DOHH2 (cell line): ENCODE measurements at regions not wholly inside any gene's neighbourhood (a gene's known extent, or its start where the extent isn't known, plus 50 kb on each side); places are given as distances from the start of the nearest gene placed in this dataset.

Experiments
- H3F3A ChIP-seq: fragments of 200-600 bp; sonication (generic), shearing (Covaris generic); 2 replicates; pipeline ENCODE4 v1.6.0; 2016; ENCODE audit warnings: antibody characterized with exemption, mild to moderate bottlenecking; ENCODE audit not compliant: control insufficient read depth, insufficient read depth
- H3K27ac ChIP-seq: fragments of 200-600 bp; sonication (generic); 2 replicates; pipeline ENCODE4 v1.5.1; 2014; ENCODE audit warnings: low read depth, mild to moderate bottlenecking, low read length, moderate library complexity
- H3K27me3 ChIP-seq: fragments of 200-600 bp; sonication (generic); 2 replicates; pipeline ENCODE4 v1.6.1; 2014; ENCODE audit warnings: mild to moderate bottlenecking, low read length, mixed read lengths; ENCODE audit not compliant: control insufficient read depth
- H3K36me3 ChIP-seq: fragments of 200-600 bp; sonication (generic); 2 replicates; pipeline ENCODE4 v1.6.1; 2014; ENCODE audit warnings: mild to moderate bottlenecking, low read length, moderate library complexity, mixed read lengths; ENCODE audit not compliant: control insufficient read depth
- H3K4me1 ChIP-seq: fragments of 200-600 bp; sonication (generic); 2 replicates; pipeline ENCODE4 v1.6.1; 2014; ENCODE audit warnings: mild to moderate bottlenecking, low read length, mixed read lengths; ENCODE audit not compliant: control insufficient read depth
- H3K4me2 ChIP-seq: fragments of 200-600 bp; sonication (generic); 2 replicates; pipeline ENCODE4 v1.6.0; 2014; ENCODE audit warnings: mild to moderate bottlenecking, low read length, moderate library complexity
- H3K4me3 ChIP-seq: fragments of 200-600 bp; sonication (generic); 2 replicates; pipeline ENCODE4 v1.5.1; 2014; ENCODE audit warnings: mild to moderate bottlenecking, low read length, mixed read lengths
- H3K79me2 ChIP-seq: fragments of 200-600 bp; sonication (generic); 2 replicates; pipeline ENCODE4 v1.6.1; 2014; ENCODE audit warnings: mild to moderate bottlenecking, low read length, mixed read lengths; ENCODE audit not compliant: control insufficient read depth
- H3K9me2 ChIP-seq: fragments of 200-600 bp; sonication (generic); replicated peaks from 2 replicates; pipeline ENCODE4 v1.6.1; 2014; ENCODE audit warnings: mild to moderate bottlenecking, low read length, mixed read lengths; ENCODE audit not compliant: control insufficient read depth
- H3K9me3 ChIP-seq: fragments of 200-600 bp; sonication (generic); 2 replicates; pipeline ENCODE4 v1.6.1; 2014; ENCODE audit warnings: antibody characterized with exemption, low read length, mixed read lengths; ENCODE audit not compliant: control insufficient read depth, insufficient read depth
- H4K20me1 ChIP-seq: fragments of 200-600 bp; sonication (generic); 2 replicates; pipeline ENCODE4 v1.6.0; 2014; ENCODE audit warnings: low read depth, mild to moderate bottlenecking, antibody characterized with exemption, low read length, moderate library complexity; ENCODE audit not compliant: control insufficient read depth, insufficient read depth
- CTCF ChIP-seq: fragments of 200-600 bp; sonication (generic); IDR thresholded peaks from one replicate; pipeline ENCODE4 v1.5.1; 2014; ENCODE audit warnings: antibody characterized with exemption, mild to moderate bottlenecking, low read depth, low read length; ENCODE audit not compliant: poor library complexity, severe bottlenecking
- EZH2phosphoT487 ChIP-seq: fragments of 200-600 bp; sonication (generic); IDR thresholded peaks from 2 replicates; pipeline ENCODE4 v1.6.1; 2017; ENCODE audit warnings: borderline replicate concordance, mild to moderate bottlenecking, antibody characterized with exemption, low read length, moderate library complexity, mixed read lengths

- peak overlapping the region; percentile 60 for H3K27ac ChIP-seq
Measured at GRCh38 chr13:44140888-44141724, 232.5 kb upstream of the SERP2 start.

GRCh38 chr13:44141725-44142539, 231.7 kb upstream of the SERP2 start:
- Histone ChIP-seq H3K9me2 (no peaks in the 10 kb centered on the region), H3K27me3 (no peaks in the 10 kb centered on the region), H3K79me2 (peaks cover 9% of the 10 kb centered on the region), H3K4me2 (peak overlapping the region; percentile 92), H3K27ac (peak overlapping the region; percentile 60), H4K20me1 (no peaks in the 10 kb centered on the region), H3K36me3 (peaks cover 5% of the 10 kb centered on the region), H3F3A (no peaks in the 10 kb centered on the region), H3K9me3 (no peaks in the 10 kb centered on the region), H3K4me1 (peaks cover 59% of the 10 kb centered on the region), H3K4me3 (peak overlapping the region; percentile 97)
- no peak for TF ChIP-seq CTCF
- no peak for TF ChIP-seq EZH2phosphoT487

More at GRCh38 chr13:44140888-44141724, 232.5 kb upstream of the SERP2 start:
- peak overlapping the region; percentile 97 for H3K4me3 ChIP-seq
- peak overlapping the region; percentile 92 for H3K4me2 ChIP-seq
- TF ChIP-seq CTCF (no peak), EZH2phosphoT487 (no peak)
- peaks cover 5% of the 10 kb centered on the region for H3K36me3 ChIP-seq
- H3K9me3 ChIP-seq, result no peaks in the 10 kb centered on the region
- H3F3A ChIP-seq, result no peaks in the 10 kb centered on the region
- no peaks in the 10 kb centered on the region for H4K20me1 ChIP-seq
- H3K27me3 ChIP-seq, result no peaks in the 10 kb centered on the region
- H3K79me2 ChIP-seq, result peaks cover 9% of the 10 kb centered on the region
- H3K4me1 ChIP-seq, result peaks cover 51% of the 10 kb centered on the region
- no peaks in the 10 kb centered on the region for H3K9me2 ChIP-seq

- Histone ChIP-seq H3K27me3 (no peaks in the 10 kb centered on the region), H3K4me2 (peak overlapping the region; percentile 84), H3K27ac (peak overlapping the region; percentile 25; the same call in 1 of the 2 replicates), H3K4me3 (peak overlapping the region; percentile 88), H4K20me1 (no peaks in the 10 kb centered on the region), H3K9me3 (no peaks in the 10 kb centered on the region), H3K4me1 (peaks cover 63% of the 10 kb centered on the region), H3K79me2 (peaks cover 9% of the 10 kb centered on the region), H3F3A (no peaks in the 10 kb centered on the region), H3K36me3 (peaks cover 5% of the 10 kb centered on the region), H3K9me2 (no peaks in the 10 kb centered on the region)
- TF ChIP-seq CTCF (no peak), EZH2phosphoT487 (no peak)
Measured at GRCh38 chr13:44142540-44142867, 231.1 kb upstream of the SERP2 start.
